T-cell (primary cell): ENCODE measurements at regions not wholly inside any gene's neighbourhood (a gene's known extent, or its start where the extent isn't known, plus 50 kb on each side); places are given as distances from the start of the nearest gene placed in this dataset.

Source experiments
- ATAC-seq, 4 experiments: fragments of 200-7000 bp in 3 of 4; fragments of 150-1000 bp in 1 of 4; cut with Tn5 transposase; replicated peaks in 1 of 4; 1 replicate in 3 of 4; 2 replicates in 1 of 4; pipeline ENCODE4 v1.10.0; 2021; ENCODE audit warnings: moderate library complexity in 3 of 4, mild to moderate bottlenecking in 2 of 4, moderate number of reproducible peaks in 1 of 4
- CTCF ChIA-PET, 2 donors: fragments of 300-600 bp; sonication (Branson Sonifier 250); formaldehyde crosslinking; loops; one replicate each; lab custom pipeline; 2022; ENCODE audit warnings: antibody characterized with exemption in 2 of 2; lab: Charles Lee
- POLR2A ChIA-PET, 2 donors: fragments of 300-600 bp; sonication (Branson Sonifier 250); formaldehyde crosslinking; loops; one replicate each; lab custom pipeline; 2022; ENCODE audit warnings: antibody characterized with exemption in 2 of 2; lab: Charles Lee
- DNase-seq, 35 experiments: peaks; one replicate each; pipeline versions ENCODE4 v3.0.0 to v3.0.0-alpha.2; 2013 to 2023
- H3K27ac ChIP-seq: one replicate; pipeline ENCODE4 v1.5.1; 2013; ENCODE audit warnings: low read length
- H3K27me3 ChIP-seq, 2 experiments: replicated peaks in 1 of 2; 1 replicate in 1 of 2; 2 replicates in 1 of 2; pipeline versions ENCODE4 v1.6.1 to v1.7.0; 2013; ENCODE audit warnings: low read length in 1 of 2, mixed read lengths in 1 of 2; ENCODE audit not compliant: control insufficient read depth in 2 of 2, insufficient read depth in 2 of 2; ENCODE audit errors: extremely low read depth in 1 of 2
- H3K36me3 ChIP-seq, 2 donors: 1 replicate in 1 of 2; 2 replicates in 1 of 2; pipeline versions ENCODE4 v1.6.1 to v1.7.0; 2013; ENCODE audit warnings: low read length in 1 of 2; ENCODE audit not compliant: control insufficient read depth in 2 of 2, insufficient read depth in 1 of 2; ENCODE audit errors: extremely low read depth in 1 of 2
- H3K4me1 ChIP-seq, 2 experiments: 1 replicate in 1 of 2; 2 replicates in 1 of 2; pipeline versions ENCODE4 v1.6.1 to v1.7.0; 2013; ENCODE audit warnings: low read length in 2 of 2, mixed read lengths in 1 of 2; ENCODE audit not compliant: insufficient read depth in 2 of 2, control insufficient read depth in 1 of 2; ENCODE audit errors: extremely low read depth in 1 of 2
- H3K4me3 ChIP-seq, 2 donors: 1 replicate in 1 of 2; 2 replicates in 1 of 2; pipeline versions ENCODE4 v1.5.1 to v1.7.0; 2013; ENCODE audit warnings: mild to moderate bottlenecking in 2 of 2, low read length in 1 of 2, moderate library complexity in 1 of 2; ENCODE audit not compliant: control insufficient read depth in 1 of 2; ENCODE audit errors: extremely low read depth in 1 of 2
- H3K9me3 ChIP-seq: 2 replicates; pipeline ENCODE4 v1.7.0; 2013
- H3K27ac Mint-ChIP-seq, 2 donors: one replicate each; pipeline ENCODE4 v1.8.0; 2020 to 2021; ENCODE audit warnings: mild to moderate bottlenecking in 2 of 2, mixed read lengths in 2 of 2
- H3K27me3 Mint-ChIP-seq, 2 donors: one replicate each; pipeline ENCODE4 v1.8.0; 2021 to 2022; ENCODE audit warnings: mixed read lengths in 2 of 2
- H3K36me3 Mint-ChIP-seq: one replicate; pipeline ENCODE4 v1.8.0; 2021; ENCODE audit warnings: mixed read lengths
- H3K4me1 Mint-ChIP-seq, 3 donors: one replicate each; pipeline ENCODE4 v1.8.0; 2020 to 2022; ENCODE audit warnings: mixed read lengths in 3 of 3, mild to moderate bottlenecking in 1 of 3
- H3K4me3 Mint-ChIP-seq, 3 donors: one replicate each; pipeline ENCODE4 v1.8.0; 2020 to 2022; ENCODE audit warnings: mild to moderate bottlenecking in 3 of 3, mixed read lengths in 3 of 3, moderate library complexity in 3 of 3
- H3K9me3 Mint-ChIP-seq, 3 donors: one replicate each; pipeline ENCODE4 v1.8.0; 2020 to 2022; ENCODE audit warnings: mixed read lengths in 3 of 3
- WGBS: methylation state at CpG from one replicate; pipeline ENCODE4 v1.1.5; 2013; ENCODE audit warnings: missing lambda C conversion rate; ENCODE audit not compliant: insufficient coverage; 5-methylcytosine and 5-hydroxymethylcytosine counted together

DNA sequence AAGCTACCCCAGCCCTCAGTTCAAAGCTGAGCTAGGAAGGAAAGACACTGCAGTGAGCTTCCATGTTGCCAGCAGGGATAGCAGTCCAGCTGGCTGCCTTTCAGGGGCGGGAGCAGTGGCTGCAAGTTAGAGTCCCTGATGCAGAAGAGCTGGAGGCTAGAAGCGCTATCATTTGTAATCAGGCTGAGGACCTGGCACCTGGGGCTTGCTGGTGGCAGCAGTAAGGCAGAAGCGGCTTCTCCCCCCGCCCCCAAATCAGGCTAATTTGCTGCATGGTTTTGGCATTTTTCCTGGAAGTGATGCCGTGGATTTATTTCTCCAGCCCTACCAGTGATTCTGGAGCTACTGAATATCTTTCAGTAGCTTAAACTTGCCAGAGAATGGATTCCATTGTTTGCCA, 203.3 kb downstream of the CLCN4 start:
- ATAC-seq: no peak
- WGBS: no CpG with 5 or more reads among the region's 5 CpGs
- H3K36me3 Mint-ChIP-seq: no peaks in the 10 kb centered on the region
- no peak overlapping the region for H3K27ac Mint-ChIP-seq
- Histone ChIP-seq H3K27me3 (no peaks in the 10 kb centered on the region), H3K36me3 (no peaks in the 10 kb centered on the region), H3K9me3 (no peaks in the 10 kb centered on the region), H3K4me3 (no peak overlapping the region), H3K27ac (no peak overlapping the region), H3K4me1 (no peaks in the 10 kb centered on the region)
- peaks cover 0 to 4% of the 10 kb centered on the region in 2 donors for H3K27me3 Mint-ChIP-seq
- ChIA-PET POLR2A (no interaction called here), CTCF (interaction anchor here in 1 of 2 donors (0.6 kb wide), 1 partner anchor 10 kb away, joined by 3 read pairs; no protein-coding TSS in a partner anchor)
- H3K9me3 Mint-ChIP-seq: peaks cover 0 to 3% (median 3%) of the 10 kb centered on the region in 3 donors
- no peak for DNase-seq
- H3K4me1 Mint-ChIP-seq: no peaks in the 10 kb centered on the region
- no peak overlapping the region for H3K4me3 Mint-ChIP-seq

DNA sequence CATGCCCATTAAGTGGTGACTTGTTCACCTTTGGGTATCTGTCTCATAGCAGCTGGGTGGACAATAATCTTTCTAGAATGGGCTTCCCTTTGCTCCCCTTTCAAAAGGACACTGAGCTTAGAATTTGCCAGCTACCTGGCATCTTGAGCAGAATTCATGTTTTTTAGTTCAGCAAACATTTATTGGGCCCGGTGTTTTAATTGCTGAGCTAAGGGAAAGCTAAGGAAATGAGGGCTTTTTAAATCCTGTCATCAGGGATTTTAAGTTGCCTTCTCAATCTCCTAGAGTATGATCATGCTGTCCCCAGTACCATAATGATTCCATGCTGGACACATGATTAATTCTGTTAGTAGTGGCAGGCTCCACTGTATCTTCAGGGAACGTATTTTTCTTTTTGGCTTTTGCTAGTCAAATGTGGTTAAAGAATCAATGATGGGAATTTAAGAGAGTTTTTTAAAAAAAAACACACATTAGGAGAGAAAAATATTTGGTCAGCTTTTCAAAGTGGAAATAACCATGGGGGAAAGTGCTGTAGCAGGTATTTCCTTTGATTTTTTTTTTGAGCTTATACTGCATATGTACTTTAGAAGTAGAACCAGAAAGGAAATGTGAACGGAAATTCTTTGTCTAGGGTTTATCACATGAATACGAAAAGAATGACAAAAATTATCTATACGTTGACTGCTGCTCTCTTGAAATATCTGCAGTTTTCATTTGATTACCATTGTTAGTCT, 208.9 kb downstream of the CLCN4 start:
- H3K36me3 Mint-ChIP-seq: no peaks in the 10 kb centered on the region
- no peaks in the 10 kb centered on the region for H3K4me1 Mint-ChIP-seq
- no peaks in the 10 kb centered on the region for H3K27me3 ChIP-seq
- no peaks in the 10 kb centered on the region for H3K4me1 ChIP-seq
- no peak overlapping the region for H3K27ac Mint-ChIP-seq
- POLR2A ChIA-PET: no interaction called here
- H3K9me3 Mint-ChIP-seq: peaks cover 4 to 5% (median 5%) of the 10 kb centered on the region in 3 donors
- WGBS: no CpG with 5 or more reads among the region's 5 CpGs
- CTCF ChIA-PET: no interaction called here
- peaks cover 0 to 6% of the 10 kb centered on the region in 2 donors for H3K27me3 Mint-ChIP-seq
- no peak overlapping the region for H3K4me3 ChIP-seq
- H3K27ac ChIP-seq: no peak overlapping the region
- H3K9me3 ChIP-seq: no peaks in the 10 kb centered on the region
- DNase-seq (no peak), ATAC-seq (no peak)
- H3K36me3 ChIP-seq: no peaks in the 10 kb centered on the region
- no peak overlapping the region for H3K4me3 Mint-ChIP-seq

DNA sequence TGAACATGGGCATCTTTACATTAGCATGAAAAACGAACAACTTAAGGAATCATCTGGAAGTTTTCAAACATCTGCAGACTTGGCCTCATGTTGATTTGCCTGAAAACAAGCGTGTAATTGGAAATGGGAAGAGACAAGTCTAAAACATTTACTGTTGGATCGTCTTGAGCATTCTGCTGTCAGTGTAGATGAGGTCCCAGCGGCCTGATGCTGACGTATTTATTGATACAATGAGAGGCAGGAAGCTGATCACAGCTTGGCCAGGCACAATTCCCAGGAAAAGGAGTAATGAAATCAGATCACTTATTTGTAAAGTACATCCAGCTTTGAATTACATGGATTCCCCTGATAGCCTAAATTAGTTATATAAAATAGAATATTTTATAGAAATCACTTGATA, 210.6 kb downstream of the CLCN4 start:
- H3K4me3 Mint-ChIP-seq: no peak overlapping the region
- peaks cover 5 to 8% (median 5%) of the 10 kb centered on the region in 3 donors for H3K9me3 Mint-ChIP-seq
- Histone ChIP-seq H3K9me3 (no peaks in the 10 kb centered on the region), H3K27ac (no peak overlapping the region), H3K4me3 (no peak overlapping the region), H3K27me3 (no peaks in the 10 kb centered on the region), H3K36me3 (no peaks in the 10 kb centered on the region), H3K4me1 (no peaks in the 10 kb centered on the region)
- H3K4me1 Mint-ChIP-seq: no peaks in the 10 kb centered on the region
- H3K27ac Mint-ChIP-seq: no peak overlapping the region
- H3K27me3 Mint-ChIP-seq: peaks cover 0 to 11% of the 10 kb centered on the region in 2 donors
- ChIA-PET POLR2A (no interaction called here), CTCF (no interaction called here)
- ATAC-seq (no peak), DNase-seq (no peak)
- WGBS: no CpG with 5 or more reads among the region's 5 CpGs
- no peaks in the 10 kb centered on the region for H3K36me3 Mint-ChIP-seq

DNA sequence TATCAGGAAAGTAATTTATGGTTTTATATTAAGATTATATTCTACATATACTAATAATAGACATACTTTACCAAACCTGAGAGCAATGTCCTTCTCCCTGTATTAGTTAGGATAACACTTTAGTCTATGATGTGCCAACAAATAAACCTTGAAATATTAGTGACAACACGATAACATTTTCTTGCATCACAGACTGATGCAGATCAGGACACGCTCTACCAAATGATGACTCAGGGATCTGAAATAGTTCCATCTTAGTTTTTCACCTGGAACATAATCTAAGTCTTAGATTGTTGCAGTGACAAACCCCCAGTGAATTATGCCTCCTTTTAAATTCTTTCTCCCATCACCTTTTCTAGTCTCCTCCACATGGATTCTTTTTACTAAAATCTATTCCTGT, 214.2 kb downstream of the CLCN4 start:
- Mint-ChIP-seq H3K4me1 (no peaks in the 10 kb centered on the region), H3K4me3 (no peak overlapping the region), H3K27me3 (peaks cover 0 to 11% of the 10 kb centered on the region in 2 donors), H3K27ac (no peak overlapping the region), H3K36me3 (no peaks in the 10 kb centered on the region), H3K9me3 (peaks cover 7 to 8% (median 8%) of the 10 kb centered on the region in 3 donors)
- H3K4me3 ChIP-seq: no peak overlapping the region
- no peaks in the 10 kb centered on the region for H3K4me1 ChIP-seq
- no peaks in the 10 kb centered on the region for H3K27me3 ChIP-seq
- no peaks in the 10 kb centered on the region for H3K36me3 ChIP-seq
- 90% methylated on average over 2 of the region's 2 CpGs for WGBS
- ChIA-PET CTCF (no interaction called here), POLR2A (no interaction called here)
- no peaks in the 10 kb centered on the region for H3K9me3 ChIP-seq
- DNase-seq (no peak), ATAC-seq (no peak)
- no peak overlapping the region for H3K27ac ChIP-seq

DNA sequence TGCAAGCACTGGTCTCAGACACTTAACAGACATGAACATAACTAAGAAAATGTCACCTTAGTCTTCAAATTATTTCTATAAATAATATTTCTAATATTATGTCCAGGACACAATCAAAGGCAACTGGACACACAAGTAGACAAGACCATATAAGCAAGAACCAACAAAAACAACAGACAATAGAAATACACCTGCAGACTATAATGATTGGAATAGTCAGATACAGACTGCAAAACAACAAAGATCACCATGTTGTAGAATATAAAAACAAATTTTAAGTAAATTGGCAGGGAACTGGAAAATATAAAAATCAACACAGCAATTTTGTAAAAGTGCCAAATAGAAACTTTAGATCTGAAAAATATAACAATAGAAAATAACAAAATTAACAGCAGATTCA, 220.7 kb downstream of the CLCN4 start:
- Mint-ChIP-seq H3K36me3 (no peaks in the 10 kb centered on the region), H3K4me1 (no peaks in the 10 kb centered on the region), H3K4me3 (no peak overlapping the region), H3K27ac (no peak overlapping the region), H3K9me3 (peaks cover 0 to 10% (median 3%) of the 10 kb centered on the region in 3 donors), H3K27me3 (peaks cover 0 to 4% of the 10 kb centered on the region in 2 donors)
- Histone ChIP-seq H3K36me3 (no peaks in the 10 kb centered on the region), H3K4me1 (no peaks in the 10 kb centered on the region), H3K9me3 (no peaks in the 10 kb centered on the region), H3K27ac (no peak overlapping the region), H3K4me3 (no peak overlapping the region), H3K27me3 (no peaks in the 10 kb centered on the region)
- CTCF ChIA-PET: no interaction called here
- DNase-seq (no peak), ATAC-seq (no peak)
- POLR2A ChIA-PET: no interaction called here

DNA sequence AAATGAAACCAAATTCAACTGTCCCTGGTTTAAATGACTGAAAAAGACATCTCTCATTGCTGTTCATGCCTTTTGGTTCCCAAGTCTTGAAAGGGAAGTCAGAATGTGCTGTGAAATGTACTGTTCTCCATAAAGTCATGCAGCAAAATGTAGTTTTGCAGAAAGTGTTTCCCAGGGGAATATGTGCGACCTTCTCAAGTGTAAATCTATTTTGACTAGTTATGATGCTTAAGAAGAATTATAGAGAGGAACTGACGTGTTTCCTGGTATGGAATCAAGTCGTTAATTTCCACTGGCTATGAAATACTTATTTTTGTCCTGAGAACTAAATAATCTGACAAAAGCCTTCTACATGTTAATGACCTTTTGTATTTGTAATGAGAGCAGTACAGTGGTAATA, 223.1 kb downstream of the CLCN4 start:
- Histone ChIP-seq H3K4me3 (no peak overlapping the region), H3K27me3 (no peaks in the 10 kb centered on the region), H3K9me3 (no peaks in the 10 kb centered on the region), H3K4me1 (no peaks in the 10 kb centered on the region), H3K27ac (no peak overlapping the region), H3K36me3 (no peaks in the 10 kb centered on the region)
- POLR2A ChIA-PET: no interaction called here
- no CpG with 5 or more reads among the region's 3 CpGs for WGBS
- Mint-ChIP-seq H3K4me1 (no peaks in the 10 kb centered on the region), H3K9me3 (peaks cover 0 to 10% (median 3%) of the 10 kb centered on the region in 3 donors), H3K27ac (no peak overlapping the region), H3K36me3 (no peaks in the 10 kb centered on the region), H3K4me3 (no peak overlapping the region), H3K27me3 (peaks cover 0 to 6% of the 10 kb centered on the region in 2 donors)
- CTCF ChIA-PET: no interaction called here
- ATAC-seq: no peak
- DNase-seq: no peak
